OCI-LY7 (cell line): ENCODE measurements at regions not wholly inside any gene's neighbourhood (a gene's known extent, or its start where the extent isn't known, plus 50 kb on each side); places are given as distances from the start of the nearest gene placed in this dataset.

Experiments
- BruUV-seq: library from RNA; stranded (reverse); fragments of 400-500 nt; replicated peaks from 2 replicates; lab custom pipeline; 2021; lab: Mats Ljungman, UMichigan
- CTCF ChIA-PET: fragments of 300-600 bp; sonication (Branson Sonifier 250); formaldehyde crosslinking; loops from one replicate; lab custom pipeline; 2022; ENCODE audit warnings: antibody characterized with exemption; ENCODE audit not compliant: unreplicated experiment; lab: Charles Lee
- POLR2A ChIA-PET: fragments of 300-600 bp; sonication (Branson Sonifier 250); formaldehyde crosslinking; loops from one replicate; lab custom pipeline; 2022; ENCODE audit warnings: antibody characterized with exemption; lab: Charles Lee
- DNase-seq: peaks from one replicate; pipeline ENCODE4 v3.0.0-alpha.2; 2015; ENCODE audit warnings: low spot score
- H2AFZ ChIP-seq: fragments of 200-600 bp; sonication (generic), shearing (Covaris generic); 2 replicates; pipeline ENCODE4 v1.6.1; 2014; ENCODE audit warnings: mild to moderate bottlenecking, antibody characterized with exemption, low read length, moderate library complexity
- H3K27ac ChIP-seq: fragments of 200-600 bp; sonication (generic); 2 replicates; pipeline ENCODE4 v1.5.1; 2014; ENCODE audit warnings: mixed run types, low read depth, mild to moderate bottlenecking, moderate library complexity, low read length, inconsistent platforms; ENCODE audit not compliant: poor library complexity, severe bottlenecking
- H3K36me3 ChIP-seq: fragments of 200-600 bp; sonication (generic); 2 replicates; pipeline ENCODE4 v1.6.1; 2014; ENCODE audit warnings: mild to moderate bottlenecking, antibody characterized with exemption, low read length, moderate library complexity, mixed read lengths; ENCODE audit not compliant: insufficient read depth
- H3K4me1 ChIP-seq: fragments of 200-600 bp; sonication (generic); 2 replicates; pipeline ENCODE4 v1.5.1; 2014; ENCODE audit warnings: mild to moderate bottlenecking, low read length; ENCODE audit not compliant: insufficient read depth, poor library complexity, severe bottlenecking
- H3K4me2 ChIP-seq: fragments of 200-600 bp; sonication (generic); 2 replicates; pipeline ENCODE4 v1.6.1; 2014; ENCODE audit warnings: mild to moderate bottlenecking, low read length
- H3K4me3 ChIP-seq: fragments of 200-600 bp; sonication (generic); 2 replicates; pipeline ENCODE4 v1.5.1; 2014; ENCODE audit warnings: mild to moderate bottlenecking, low read depth, low read length; ENCODE audit not compliant: poor library complexity, severe bottlenecking
- H3K79me2 ChIP-seq: fragments of 200-600 bp; sonication (generic); 2 replicates; pipeline ENCODE4 v1.6.1; 2016; ENCODE audit warnings: low read depth, mild to moderate bottlenecking, low read length, moderate library complexity, mixed read lengths; ENCODE audit not compliant: insufficient read depth
- H3K9me2 ChIP-seq: fragments of 200-600 bp; sonication (generic); 2 replicates; pipeline ENCODE4 v1.6.1; 2016; ENCODE audit warnings: mild to moderate bottlenecking, low read length, mixed read lengths; ENCODE audit not compliant: insufficient read depth
- H3K9me3 ChIP-seq: fragments of 200-600 bp; sonication (generic); 2 replicates; pipeline ENCODE4 v1.6.1; 2014; ENCODE audit warnings: mild to moderate bottlenecking, mixed run types, low read length, mixed read lengths
- H4K20me1 ChIP-seq: fragments of 200-600 bp; sonication (generic); 2 replicates; pipeline ENCODE4 v1.6.1; 2014; ENCODE audit warnings: mild to moderate bottlenecking, antibody characterized with exemption, low read length, moderate library complexity, mixed read lengths; ENCODE audit not compliant: insufficient read depth
- EZH2phosphoT487 ChIP-seq: fragments of 200-600 bp; sonication (generic); IDR thresholded peaks from 2 replicates; pipeline ENCODE4 v1.6.1; 2018; ENCODE audit warnings: low read depth, borderline replicate concordance, mild to moderate bottlenecking, mixed run types, antibody characterized with exemption, low read length, moderate library complexity, mixed read lengths
- intact Hi-C: fragments of 100-400 bp; cut with micrococcal nuclease; formaldehyde crosslinking; loops from one replicate; pipeline ENCODE4 v1.10.0; 2022; ENCODE audit not compliant: unreplicated experiment
- TF ChIP-seq, protein P1 (sequence below): fragments of 200-600 bp; sonication (generic); conservative IDR thresholded peaks from 2 replicates; pipeline ENCODE4 v1.5.1; 2014; ENCODE audit warnings: mild to moderate bottlenecking, antibody characterized with exemption, low read length, moderate library complexity, mixed read lengths

DNA sequence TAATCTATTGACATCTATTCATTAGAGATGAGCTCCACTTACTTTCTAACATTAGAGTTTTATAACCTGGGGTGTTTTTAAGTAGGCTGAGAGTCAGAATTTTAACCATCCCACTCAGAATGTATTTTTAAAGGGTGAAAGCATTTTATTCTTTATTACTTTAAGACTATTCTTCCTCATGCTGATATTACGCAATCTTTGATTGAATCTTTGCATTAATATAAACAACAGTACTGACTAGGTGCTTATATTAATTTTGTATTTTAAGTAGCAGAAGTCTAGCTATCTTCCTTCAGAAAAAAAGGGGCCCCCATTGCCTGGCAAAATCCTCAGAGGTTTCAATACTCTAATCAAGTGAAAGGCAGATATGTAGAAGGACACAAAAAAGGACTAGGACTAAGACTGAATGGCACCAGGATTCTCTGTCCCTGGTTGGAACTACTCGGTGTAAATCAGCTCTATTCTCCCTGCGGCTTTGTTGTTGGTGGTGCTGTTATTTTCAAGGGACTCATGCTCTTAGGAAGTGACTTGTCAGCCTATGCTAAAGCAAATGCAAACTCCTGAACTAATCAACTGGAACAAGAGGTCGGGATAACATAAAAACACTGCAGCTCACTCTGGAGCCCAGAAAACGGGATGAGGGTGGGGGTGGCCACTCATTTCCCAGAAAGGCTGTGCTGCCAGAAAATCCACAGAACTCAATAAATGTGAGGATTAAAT lies 1324.4 kb downstream of the GRIK2 start:
- TF ChIP-seq, protein P1, sequence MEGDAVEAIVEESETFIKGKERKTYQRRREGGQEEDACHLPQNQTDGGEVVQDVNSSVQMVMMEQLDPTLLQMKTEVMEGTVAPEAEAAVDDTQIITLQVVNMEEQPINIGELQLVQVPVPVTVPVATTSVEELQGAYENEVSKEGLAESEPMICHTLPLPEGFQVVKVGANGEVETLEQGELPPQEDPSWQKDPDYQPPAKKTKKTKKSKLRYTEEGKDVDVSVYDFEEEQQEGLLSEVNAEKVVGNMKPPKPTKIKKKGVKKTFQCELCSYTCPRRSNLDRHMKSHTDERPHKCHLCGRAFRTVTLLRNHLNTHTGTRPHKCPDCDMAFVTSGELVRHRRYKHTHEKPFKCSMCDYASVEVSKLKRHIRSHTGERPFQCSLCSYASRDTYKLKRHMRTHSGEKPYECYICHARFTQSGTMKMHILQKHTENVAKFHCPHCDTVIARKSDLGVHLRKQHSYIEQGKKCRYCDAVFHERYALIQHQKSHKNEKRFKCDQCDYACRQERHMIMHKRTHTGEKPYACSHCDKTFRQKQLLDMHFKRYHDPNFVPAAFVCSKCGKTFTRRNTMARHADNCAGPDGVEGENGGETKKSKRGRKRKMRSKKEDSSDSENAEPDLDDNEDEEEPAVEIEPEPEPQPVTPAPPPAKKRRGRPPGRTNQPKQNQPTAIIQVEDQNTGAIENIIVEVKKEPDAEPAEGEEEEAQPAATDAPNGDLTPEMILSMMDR: no peak
- no peak for TF ChIP-seq EZH2phosphoT487
- DNase-seq: no peak
- intact Hi-C loops: no loop called here
- Histone ChIP-seq H3K4me1 (no peaks in the 10 kb centered on the region), H3K9me3 (no peaks in the 10 kb centered on the region), H3K36me3 (no peaks in the 10 kb centered on the region), H3K79me2 (no peaks in the 10 kb centered on the region), H3K4me3 (no peak overlapping the region), H3K9me2 (no peaks in the 10 kb centered on the region), H4K20me1 (no peaks in the 10 kb centered on the region), H3K4me2 (no peak overlapping the region), H2AFZ (no peak overlapping the region), H3K27ac (no peak overlapping the region)
- CTCF ChIA-PET: no interaction called here
- BruUV-seq: no TSS peak
- POLR2A ChIA-PET: interaction anchor here (0.7 kb wide), 1 partner anchor 1765 kb away, joined by 3 read pairs; no protein-coding TSS in a partner anchor

DNA sequence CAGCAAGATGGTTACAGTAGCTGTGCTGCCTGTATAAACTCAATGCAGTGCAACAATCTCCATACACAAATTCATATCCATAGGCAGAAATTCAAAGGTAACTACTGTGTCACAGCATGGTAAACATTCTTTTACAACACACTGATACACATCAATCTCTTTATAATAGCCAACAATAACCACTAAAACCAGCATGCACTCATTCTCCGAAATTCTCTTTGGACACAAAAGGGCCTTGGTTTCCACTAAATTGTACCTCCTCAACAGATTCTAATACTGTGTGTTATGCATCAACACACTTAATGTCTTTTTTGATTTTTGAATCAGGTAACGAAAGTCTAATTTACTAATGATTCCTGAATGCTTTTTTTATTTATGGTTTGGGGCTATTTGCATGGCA lies 1323.7 kb downstream of the GRIK2 start:
- Histone ChIP-seq H3K9me2 (no peaks in the 10 kb centered on the region), H3K4me3 (no peak overlapping the region), H3K4me2 (no peak overlapping the region), H3K4me1 (no peaks in the 10 kb centered on the region), H4K20me1 (no peaks in the 10 kb centered on the region), H3K36me3 (no peaks in the 10 kb centered on the region), H3K79me2 (no peaks in the 10 kb centered on the region), H2AFZ (no peak overlapping the region), H3K9me3 (no peaks in the 10 kb centered on the region), H3K27ac (no peak overlapping the region)
- CTCF ChIA-PET: no interaction called here
- intact Hi-C loops: no loop called here
- no TSS peak for BruUV-seq
- no peak for DNase-seq
- POLR2A ChIA-PET: interaction anchor here (0.7 kb wide), 1 partner anchor 1766 kb away, joined by 3 read pairs; no protein-coding TSS in a partner anchor
- TF ChIP-seq, protein P1: no peak
- TF ChIP-seq EZH2phosphoT487: no peak

- ChIA-PET CTCF (no interaction called here), POLR2A (no interaction called here)
- BruUV-seq: no TSS peak
Observed at GRCh38 chr6:102701019-102701418, 1307.5 kb downstream of the GRIK2 start.

More at GRCh38 chr6:102701019-102701418, 1307.5 kb downstream of the GRIK2 start:
- no peaks in the 10 kb centered on the region for H3K4me1 ChIP-seq
- H3K4me3 ChIP-seq: no peak overlapping the region
- TF ChIP-seq, protein P1: no peak
- TF ChIP-seq EZH2phosphoT487: no peak
- no peak overlapping the region for H3K4me2 ChIP-seq
- H3K79me2 ChIP-seq: no peaks in the 10 kb centered on the region
- no peaks in the 10 kb centered on the region for H4K20me1 ChIP-seq
- no peak overlapping the region for H3K27ac ChIP-seq
- H3K9me2 ChIP-seq: no peaks in the 10 kb centered on the region
- intact Hi-C loops: no loop called here
- no peak overlapping the region for H2AFZ ChIP-seq
- no peak for DNase-seq
- no peaks in the 10 kb centered on the region for H3K9me3 ChIP-seq
- H3K36me3 ChIP-seq: no peaks in the 10 kb centered on the region
